KBM-7 (cell line): ENCODE measurements at regions not wholly inside any gene's neighbourhood (a gene's known extent, or its start where the extent isn't known, plus 50 kb on each side); places are given as distances from the start of the nearest gene placed in this dataset.

Experiments
- DNase-seq: peaks from one replicate; pipeline ENCODE4 v3.0.0-alpha.2; 2015
- in situ Hi-C: fragments of 300-500 bp; cut with MboI; formaldehyde crosslinking; loops from 2 replicates; pipeline ENCODE4 v1.14.3; 2020; ENCODE audit warnings: low sequenced_read_pairs, low pct_unique_long_range_greater_than_20kb, mixed read lengths

DNA sequence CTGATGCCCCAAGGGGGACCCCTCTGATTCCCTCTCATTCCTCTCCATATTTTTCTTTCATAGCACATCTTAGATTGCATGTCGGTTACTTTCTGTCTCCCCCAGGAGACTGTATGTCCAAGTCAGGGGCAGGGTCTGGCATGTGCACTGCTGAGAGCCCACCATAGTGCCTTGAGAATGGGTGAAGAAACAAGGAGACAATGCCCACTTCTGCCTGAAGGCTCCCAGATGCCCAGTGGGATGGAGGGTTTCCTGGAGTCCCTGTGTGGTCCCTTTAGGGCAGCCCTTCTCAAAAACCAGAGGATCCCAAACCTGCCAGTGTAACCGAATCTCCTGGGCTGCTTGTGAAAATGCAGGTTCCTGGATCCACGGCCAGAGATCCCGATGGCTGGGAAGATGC, 126.5 kb upstream of the LARP1 start:
- no peak for DNase-seq
- in situ Hi-C loops: no loop called here

DNA sequence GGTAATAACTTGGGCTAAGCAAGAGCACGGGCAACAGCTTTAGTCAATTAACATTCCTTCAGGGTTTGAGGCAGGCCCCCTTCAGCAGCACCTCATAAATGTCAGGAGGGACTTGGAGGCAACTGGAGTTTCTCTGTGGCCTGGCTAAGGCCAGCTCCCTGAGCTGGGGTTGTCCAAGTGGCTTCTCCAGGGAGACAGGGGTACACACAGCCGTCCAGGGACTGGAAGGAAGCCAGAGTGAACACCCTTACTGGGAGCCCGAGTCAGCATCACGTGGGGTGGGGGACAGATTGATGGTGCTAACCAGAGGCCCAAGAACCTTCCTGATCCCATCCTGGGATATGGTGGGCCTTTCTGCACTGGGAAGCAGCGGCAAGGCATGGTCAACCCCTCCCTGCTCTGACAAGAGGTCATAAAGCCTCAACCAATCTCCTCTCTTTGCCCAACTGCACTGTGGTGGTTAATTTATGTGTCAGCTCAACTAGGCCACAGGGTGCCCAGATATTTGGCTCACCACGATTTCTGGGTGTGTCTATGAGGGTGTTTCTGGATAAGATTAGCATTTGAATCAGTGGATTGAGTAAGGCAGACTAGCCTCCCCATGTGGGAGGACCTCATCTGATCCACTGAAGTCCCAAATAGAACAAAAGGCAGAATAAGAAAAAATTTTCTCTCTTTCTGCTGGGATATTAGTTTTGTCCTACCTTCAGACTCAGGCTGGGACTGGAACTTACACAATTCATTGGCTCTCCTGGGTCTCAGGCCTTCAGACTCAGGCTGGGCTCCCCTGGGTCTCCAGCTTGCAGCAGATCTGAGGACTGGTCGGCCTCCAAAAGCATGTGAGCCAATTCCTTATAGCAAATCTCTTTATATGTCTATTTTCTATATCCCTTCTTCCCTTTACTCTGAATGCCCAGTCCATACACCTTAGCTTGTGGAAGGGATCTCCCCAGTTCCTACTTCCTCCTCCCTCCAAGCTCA, 127.2 kb upstream of the LARP1 start:
- no peak for DNase-seq
- in situ Hi-C loops: no loop called here

DNA sequence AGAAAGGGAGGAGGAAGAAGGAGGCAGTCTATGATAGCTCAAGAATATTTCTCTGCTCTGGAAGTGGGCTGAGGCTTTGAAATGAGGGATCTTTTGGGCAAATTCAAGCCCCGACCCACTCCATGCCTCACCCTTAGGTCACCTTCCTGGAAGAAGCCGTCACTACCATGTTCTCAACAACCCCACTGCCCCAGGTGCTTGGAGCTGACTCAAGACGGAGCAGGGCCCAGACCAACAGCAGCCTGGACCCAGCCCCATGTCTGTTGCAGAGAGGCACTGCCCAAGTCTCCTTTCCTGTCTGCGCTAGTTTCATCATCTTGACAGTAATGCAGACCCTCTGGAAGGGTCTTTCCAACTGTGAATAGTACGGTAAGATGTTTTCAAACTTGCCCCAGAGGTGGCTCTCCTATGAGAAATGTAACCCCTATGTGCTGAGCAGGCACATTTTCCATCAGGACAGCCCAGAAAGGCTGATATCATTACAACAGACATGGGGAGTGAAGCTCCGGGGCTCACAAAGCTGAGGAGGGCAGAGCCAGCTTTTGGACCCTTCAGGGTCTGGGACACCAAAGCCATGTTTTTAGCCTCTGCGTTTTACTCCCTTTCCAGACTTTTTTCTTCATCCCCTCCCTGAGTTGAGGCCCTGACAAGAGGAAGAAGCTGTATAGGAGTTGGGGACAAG, 128.2 kb upstream of the LARP1 start:
- no peak for DNase-seq
- in situ Hi-C loops: no loop called here

DNA sequence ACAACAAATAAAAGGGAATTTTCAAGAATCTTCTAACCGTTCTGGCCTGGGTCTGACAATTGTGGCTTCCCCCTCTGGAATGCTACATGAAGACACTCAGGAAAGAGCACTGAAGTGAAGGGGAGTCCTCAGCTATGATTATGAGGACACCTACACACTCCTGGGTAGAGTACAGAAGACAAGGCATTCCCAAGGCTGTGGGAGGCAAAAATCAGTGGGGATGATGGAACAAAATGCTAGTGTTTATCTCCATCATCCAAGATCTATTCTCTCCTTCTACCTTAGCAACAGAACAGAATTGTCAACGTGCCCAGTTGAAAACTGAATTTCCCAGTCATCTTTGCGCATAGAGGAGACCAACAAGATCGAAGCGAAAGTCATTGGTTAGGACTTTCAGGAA, 130.1 kb upstream of the LARP1 start:
- DNase-seq: no peak
- in situ Hi-C loops: no loop called here

DNA sequence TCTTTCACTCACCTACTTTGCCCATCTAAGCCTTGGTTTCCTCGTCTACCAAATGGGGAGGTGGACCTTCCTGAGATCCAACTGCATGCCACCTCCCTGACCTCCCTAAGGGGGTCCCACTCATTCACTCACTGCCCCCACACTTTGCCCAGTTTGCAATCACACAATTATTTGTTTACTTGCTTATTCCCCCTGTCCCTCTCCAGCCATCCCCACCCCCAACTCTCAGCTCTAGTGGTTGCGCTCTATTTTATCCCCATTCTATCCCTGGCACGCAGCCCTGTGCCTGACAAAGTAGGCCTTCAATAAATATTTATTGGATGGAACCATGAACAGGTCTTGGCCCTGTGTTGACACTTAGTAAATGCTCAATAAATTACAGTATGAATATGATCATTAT, 130.8 kb upstream of the LARP1 start:
- in situ Hi-C loops: loop anchor here (25.0 kb wide), 2 partner anchors 537 to 637 kb away; no protein-coding TSS in a partner anchor
- DNase-seq: no peak

DNA sequence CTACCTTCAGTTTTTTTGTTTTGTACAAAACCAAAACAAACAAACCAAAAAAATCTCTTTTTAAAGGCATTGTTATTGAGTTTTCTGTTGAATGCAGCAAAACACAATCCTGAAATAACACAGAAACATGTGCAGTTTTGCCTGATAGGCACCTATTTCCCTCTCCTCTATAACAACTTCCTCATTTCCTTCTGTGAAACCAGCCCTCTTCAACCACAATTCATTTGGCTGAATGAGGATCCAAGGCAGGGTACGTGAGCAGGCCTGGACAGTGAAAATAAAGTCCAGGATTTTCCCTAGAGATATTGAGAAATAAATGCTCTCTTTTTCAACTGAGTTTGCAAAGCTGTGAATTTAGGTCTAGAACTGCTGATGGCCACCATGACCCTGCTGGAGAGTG, 134.8 kb upstream of the LARP1 start:
- in situ Hi-C loops: loop anchor here (25.0 kb wide), 2 partner anchors 533 to 633 kb away; no protein-coding TSS in a partner anchor
- peak; percentile 77 for DNase-seq

DNA sequence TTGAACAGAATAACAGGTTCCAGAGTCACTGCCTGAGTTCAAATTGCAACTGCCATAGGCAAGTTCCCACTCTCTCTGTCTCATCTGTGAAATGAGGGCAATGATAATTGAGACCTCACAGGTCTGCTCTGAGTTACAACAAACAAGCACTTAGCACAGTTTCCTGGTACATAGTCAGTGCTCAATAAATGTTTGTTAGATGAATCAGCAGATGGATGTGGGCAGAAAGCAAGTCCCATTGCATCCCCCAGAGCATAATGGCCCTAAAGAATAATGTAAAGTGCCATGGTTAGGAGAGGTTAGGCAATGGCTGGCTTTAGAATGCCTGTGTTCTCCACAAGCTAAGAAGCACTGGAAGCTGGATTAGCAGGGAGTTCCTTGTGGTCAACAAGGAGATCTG, 136.5 kb upstream of the LARP1 start:
- in situ Hi-C loops: loop anchor here (25.0 kb wide), 2 partner anchors 531 to 631 kb away; no protein-coding TSS in a partner anchor

DNA sequence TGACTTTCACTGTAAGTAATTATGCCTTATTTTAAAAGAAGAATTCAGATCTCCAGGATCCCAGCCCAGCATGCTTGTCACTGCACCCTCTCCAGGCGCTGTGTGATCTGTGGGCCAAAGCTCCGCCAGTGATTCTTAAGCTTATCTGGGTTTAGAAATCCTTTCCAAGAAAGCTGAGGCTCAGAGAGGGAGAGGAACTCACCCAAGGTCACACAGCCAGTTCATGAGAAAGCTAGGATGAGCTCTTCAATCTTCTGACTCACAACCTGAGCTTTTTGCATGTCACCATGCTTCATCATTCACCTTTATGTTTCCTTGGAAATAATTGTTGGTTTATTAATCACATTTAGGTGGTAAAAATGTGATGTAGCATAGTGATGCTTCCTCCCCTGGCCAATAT, 136.6 kb upstream of the HAND1 start:
- no peak for DNase-seq
- in situ Hi-C loops: loop anchor here (25.0 kb wide), 2 partner anchors 527 to 627 kb away; no protein-coding TSS in a partner anchor

More for the DNA sequence above, 136.5 kb upstream of the LARP1 start:
- no peak for DNase-seq

DNA sequence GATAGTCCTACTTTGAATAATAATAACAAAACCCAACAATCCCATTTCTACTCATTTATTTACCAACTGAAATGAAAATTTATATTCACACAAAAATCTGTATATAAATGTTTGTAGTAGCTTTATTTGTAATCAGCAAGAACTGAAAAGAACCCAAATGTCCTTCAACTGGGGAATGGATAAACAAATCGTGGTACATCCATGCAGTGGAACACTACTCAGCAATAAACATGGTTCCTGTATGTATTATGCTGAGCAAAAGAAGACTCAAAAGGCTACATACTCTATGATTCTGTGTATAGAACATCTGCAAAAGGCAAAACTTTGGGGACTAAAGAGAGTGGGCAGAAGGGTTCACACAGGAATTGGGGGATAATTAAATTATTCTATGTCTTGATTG, 136.1 kb upstream of the HAND1 start:
- no peak for DNase-seq
- in situ Hi-C loops: loop anchor here (25.0 kb wide), 2 partner anchors 527 to 627 kb away; no protein-coding TSS in a partner anchor

DNA sequence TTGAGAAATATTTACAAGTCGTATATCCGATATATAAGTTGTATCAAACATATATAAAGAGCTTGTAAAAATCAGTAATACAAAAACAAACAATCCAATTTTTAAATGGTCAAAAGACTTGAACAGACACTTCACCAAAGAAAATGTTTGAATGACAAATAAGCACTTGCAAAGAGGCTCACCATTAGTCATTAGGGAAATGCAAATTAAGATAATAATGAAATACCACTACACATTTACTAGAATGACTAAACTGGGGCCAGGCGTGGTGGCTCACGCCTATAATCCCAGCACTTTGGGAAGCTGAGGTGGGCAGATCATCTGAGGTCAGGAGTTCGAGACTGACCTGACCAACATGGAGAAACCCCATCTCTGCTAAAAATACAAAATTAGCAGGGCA, 134.6 kb upstream of the HAND1 start:
- in situ Hi-C loops: loop anchor here (25.0 kb wide), 2 partner anchors 525 to 625 kb away; no protein-coding TSS in a partner anchor
- DNase-seq: no peak

DNA sequence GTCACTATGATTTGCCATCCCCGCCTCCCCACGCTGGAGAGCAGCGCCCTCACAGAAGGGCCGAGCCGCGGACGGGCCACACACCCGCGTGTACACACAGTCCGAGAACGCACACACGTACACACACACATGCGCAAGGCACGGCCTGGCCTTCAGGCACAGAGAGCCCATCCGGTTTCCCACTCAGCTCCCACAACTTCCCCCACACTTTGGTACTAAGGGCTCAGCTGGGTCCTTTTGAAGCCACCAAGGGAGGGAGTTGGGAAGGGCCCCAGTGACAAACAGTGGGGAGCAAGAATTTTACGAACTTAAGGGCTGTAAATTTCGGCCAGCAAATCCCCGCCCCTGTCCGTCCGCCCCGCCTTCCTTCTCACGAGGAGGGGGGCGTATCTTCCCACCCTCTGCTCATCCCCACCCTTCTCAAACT, 133.3 kb upstream of the HAND1 start:
- DNase-seq: no peak
- in situ Hi-C loops: loop anchor here (25.0 kb wide), 2 partner anchors 524 to 624 kb away; no protein-coding TSS in a partner anchor

DNA sequence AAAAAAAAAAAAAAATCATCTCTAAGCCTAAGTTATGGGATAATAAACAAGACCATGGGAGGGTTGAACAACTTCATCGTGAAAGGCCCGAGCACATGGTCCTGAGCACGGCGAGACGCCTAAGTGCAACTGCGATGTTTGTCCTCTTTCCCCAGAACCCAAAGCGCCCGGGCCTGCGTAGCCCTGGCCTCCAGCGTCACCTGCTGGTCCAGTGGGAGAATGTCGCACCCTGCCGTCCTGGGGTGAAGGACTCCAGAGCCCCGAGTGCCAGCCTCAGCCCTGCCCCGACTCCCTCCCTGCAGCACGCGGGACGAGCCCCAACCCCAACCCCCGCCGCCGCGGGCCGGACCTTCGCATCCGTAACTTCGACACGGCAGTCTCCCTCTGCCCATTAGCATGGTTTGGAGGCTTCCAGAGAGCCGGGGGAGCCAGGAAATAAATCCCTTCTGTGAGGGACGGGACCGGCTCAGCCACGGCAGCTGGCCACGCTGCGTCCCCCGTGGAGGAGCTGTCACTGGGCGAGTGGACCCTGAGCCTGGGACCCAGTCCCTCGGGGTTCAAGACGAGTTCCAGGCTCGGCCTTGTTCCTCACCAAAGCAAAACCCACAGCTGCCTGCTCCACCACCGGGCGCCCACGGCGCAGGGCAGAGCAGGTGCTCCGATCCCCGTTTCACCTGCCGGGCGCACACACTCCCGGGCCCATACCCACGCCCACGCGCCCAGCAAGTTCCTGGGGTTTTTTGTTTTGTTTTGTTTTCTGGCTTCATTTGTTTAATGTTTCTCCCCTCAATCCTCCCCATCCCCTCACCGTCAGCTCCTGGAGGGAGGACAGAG, 132.5 kb upstream of the HAND1 start:
- in situ Hi-C loops: loop anchor here (25.0 kb wide), 2 partner anchors 523 to 623 kb away; no protein-coding TSS in a partner anchor
- DNase-seq: peak; percentile 83

DNA sequence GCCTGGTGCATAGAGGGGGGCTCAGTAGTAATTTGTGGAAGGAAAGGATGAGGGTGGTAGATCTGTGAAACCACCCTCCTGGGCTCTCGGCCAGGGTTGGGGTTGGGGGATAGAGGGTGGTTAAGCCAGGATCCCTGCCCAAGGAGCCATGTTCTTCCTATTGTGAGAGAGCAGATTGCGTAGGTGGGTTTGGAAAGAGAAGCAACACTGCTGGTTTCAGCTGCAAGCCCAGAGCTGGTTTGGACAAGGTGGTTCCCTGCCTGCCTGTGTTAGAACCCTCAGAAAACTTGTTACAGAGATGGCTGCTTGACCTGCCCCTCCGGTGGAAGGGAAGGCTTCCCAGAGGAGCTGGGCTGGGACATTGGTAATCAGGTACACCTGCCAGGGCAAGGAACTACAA, 131.2 kb upstream of the HAND1 start:
- DNase-seq: no peak
- in situ Hi-C loops: loop anchor here (25.0 kb wide), 2 partner anchors 522 to 622 kb away; no protein-coding TSS in a partner anchor

DNA sequence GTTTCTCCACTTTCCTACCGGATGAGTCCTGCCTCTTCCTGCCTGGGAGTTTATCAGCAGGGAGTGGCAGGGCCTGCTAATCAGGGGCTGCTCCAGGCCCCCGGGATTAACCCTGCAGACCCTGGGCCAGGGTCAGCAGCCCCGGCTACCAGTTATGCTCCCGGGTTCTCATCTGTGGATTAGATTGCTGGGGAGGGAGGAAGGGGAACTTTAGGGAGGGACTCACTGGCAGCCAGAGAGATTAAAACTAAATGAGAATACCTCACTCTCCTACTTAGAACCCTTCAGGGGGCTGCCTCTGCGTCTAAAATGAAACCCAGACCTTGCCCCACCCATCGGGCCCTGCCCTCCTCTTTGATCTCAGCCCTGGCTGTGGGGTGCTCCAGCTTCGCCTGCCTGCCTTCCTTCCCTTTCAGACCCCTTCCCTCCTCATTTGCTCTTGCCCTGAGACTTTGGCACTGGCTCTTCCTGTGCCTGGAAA, 130.5 kb upstream of the HAND1 start:
- DNase-seq: no peak
- in situ Hi-C loops: loop anchor here (25.0 kb wide), 2 partner anchors 521 to 621 kb away; no protein-coding TSS in a partner anchor

DNA sequence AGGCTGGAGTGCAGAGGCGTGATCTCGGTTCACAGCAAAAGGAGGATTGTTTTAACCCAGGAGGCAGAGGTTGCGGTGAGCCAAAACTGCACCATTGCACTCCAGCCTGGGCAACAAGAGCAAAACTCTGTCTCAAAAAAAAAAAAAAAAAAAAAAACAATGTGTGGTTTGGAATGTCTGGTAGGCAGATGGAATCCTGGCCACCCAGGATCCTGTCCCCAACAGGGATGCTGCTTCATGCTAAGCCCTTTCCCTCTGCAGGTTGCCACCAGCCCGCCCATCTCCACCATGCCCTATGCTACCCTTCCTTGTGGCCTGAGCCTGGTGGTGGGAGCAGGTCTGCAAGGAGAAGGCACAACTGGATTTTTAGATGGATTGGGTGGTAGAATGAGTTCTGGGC, 129.7 kb upstream of the HAND1 start:
- in situ Hi-C loops: loop anchor here (25.0 kb wide), 2 partner anchors 520 to 620 kb away; no protein-coding TSS in a partner anchor
- no peak for DNase-seq

DNA sequence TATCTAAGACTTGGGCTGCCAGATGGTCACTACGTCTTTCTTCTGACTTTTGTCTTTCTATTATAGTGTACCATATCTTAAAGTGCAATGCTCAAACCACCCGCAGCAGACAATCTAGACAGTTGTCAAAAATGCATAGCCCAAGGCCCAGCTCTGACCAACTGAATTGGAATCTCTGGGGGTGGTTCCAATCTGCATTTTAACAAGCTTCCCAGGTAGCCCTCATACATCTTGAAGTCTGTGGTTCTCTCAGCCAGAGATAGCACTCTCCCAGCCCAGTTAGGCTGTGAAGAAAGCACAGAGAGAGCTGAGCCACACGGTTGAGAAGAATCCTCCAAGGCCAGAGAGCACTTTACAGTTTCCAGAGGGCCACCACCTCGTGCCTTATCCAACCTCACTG, 128.2 kb upstream of the HAND1 start:
- DNase-seq: no peak
- in situ Hi-C loops: loop anchor here (25.0 kb wide), 2 partner anchors 519 to 619 kb away; no protein-coding TSS in a partner anchor

DNA sequence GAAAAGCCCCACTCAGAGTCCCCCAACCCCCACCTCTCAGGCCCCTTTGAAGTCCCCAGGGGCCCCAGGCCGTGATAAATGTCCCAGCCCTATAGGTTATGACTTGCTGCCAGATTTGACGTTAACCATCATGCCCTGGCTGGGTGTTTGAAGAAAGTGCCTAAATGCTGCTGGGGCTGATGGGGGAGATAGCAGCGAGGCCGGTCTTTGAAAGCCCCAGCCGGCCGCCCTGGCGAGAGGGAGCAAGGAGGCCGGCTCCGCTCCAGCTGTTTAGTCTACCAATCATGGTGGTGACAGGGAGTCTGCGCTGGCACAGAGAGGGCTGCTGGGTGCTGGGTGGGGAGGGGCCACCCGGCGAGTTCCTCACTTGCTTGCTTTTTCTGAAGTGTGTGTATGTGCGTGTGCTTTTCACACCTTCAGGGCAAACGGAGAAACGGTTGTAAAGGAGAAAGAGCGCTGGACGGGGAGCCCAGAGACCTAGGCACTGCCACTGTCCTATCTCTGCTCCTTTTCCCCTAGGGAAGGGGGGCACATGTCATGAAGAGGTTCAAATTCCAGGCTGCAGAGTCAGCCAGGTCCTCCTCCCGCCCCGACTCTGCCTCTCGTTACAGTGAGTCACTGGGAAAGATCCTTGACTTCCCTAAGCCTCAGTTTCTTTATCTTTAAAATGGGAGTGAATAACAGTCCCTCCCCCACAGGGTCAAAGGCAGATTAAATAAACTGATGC, 126.1 kb upstream of the HAND1 start:
- in situ Hi-C loops: loop anchor here (25.0 kb wide), 2 partner anchors 517 to 617 kb away; no protein-coding TSS in a partner anchor
- no peak for DNase-seq

DNA sequence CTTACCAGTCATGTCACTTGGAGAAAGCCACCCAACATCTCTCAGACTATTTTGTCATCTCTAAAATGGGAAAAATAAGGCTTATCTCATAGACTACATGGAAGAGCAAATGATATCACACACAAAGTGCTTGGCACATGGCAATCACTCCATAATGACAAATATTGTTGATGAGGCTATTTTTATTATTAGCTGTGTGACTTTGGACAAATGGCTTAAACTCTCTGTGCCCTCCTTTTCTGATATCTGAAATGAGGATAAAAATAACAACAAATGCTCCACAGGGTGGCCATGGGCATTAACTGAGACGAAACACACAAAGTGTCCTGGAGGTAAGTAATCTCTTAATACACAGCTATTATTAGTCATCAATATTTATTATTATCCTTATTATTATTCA, 125.5 kb upstream of the HAND1 start:
- in situ Hi-C loops: loop anchor here (25.0 kb wide), 2 partner anchors 516 to 616 kb away; no protein-coding TSS in a partner anchor
- DNase-seq: no peak
